Nucleus accumbens (tissue), 56 donors: ENCODE measurements at regions not wholly inside any gene's neighbourhood (a gene's known extent, or its start where the extent isn't known, plus 50 kb on each side); places are given as distances from the start of the nearest gene placed in this dataset.
A peak's percentile ranks its signal among the peaks of the same experiment; 100 is the strongest.

ENCODE experiments used
- DNase-seq, 56 donors: peaks; one replicate each; lab custom pipeline; 2025; lab: John Stamatoyannopoulos, UW

GRCh38 chr3:64971602-64972001 lies 283.8 kb upstream of the ADAMTS9 start:
- DNase-seq = no peak

- DNase-seq = no peak
Measured at GRCh38 chr3:64970634-64971033, 282.8 kb upstream of the ADAMTS9 start.

GRCh38 chr3:64961301-64961700 lies 273.5 kb upstream of the ADAMTS9 start:
- DNase-seq = no peak

- DNase-seq = no peak
Measured at GRCh38 chr3:64958199-64958843, 270.5 kb upstream of the ADAMTS9 start.

GRCh38 chr3:64957408-64958198 lies 269.8 kb upstream of the ADAMTS9 start:
- DNase-seq = no peak

GRCh38 chr3:64956711-64957325 lies 269.0 kb upstream of the ADAMTS9 start:
- DNase-seq = no peak

- DNase-seq = no peak
Measured at GRCh38 chr3:64954995-64955636, 267.3 kb upstream of the ADAMTS9 start.

- DNase-seq = peak in 21 of 56 donors; percentile 0 to 45 (median 11)
Measured at GRCh38 chr3:64945171-64945729, 257.4 kb upstream of the ADAMTS9 start.

- no peak for DNase-seq
Measured at GRCh38 chr3:64943866-64944265, 256.1 kb upstream of the ADAMTS9 start.

- no peak for DNase-seq
Measured at GRCh38 chr3:64940596-64941348, 253.0 kb upstream of the ADAMTS9 start.

- DNase-seq = peak in 1 of 56 donors; percentile 0
Measured at GRCh38 chr3:64939747-64940450, 252.1 kb upstream of the ADAMTS9 start.

GRCh38 chr3:64939309-64939708 lies 251.5 kb upstream of the ADAMTS9 start:
- no peak for DNase-seq

- DNase-seq = no peak
Measured at GRCh38 chr3:64936556-64936955, 248.8 kb upstream of the ADAMTS9 start.

- no peak for DNase-seq
Measured at GRCh38 chr3:64935971-64936370, 248.2 kb upstream of the ADAMTS9 start.

GRCh38 chr3:64932666-64933342 lies 245.0 kb upstream of the ADAMTS9 start:
- no peak for DNase-seq

GRCh38 chr3:64932016-64932518 lies 244.3 kb upstream of the ADAMTS9 start:
- DNase-seq = no peak

GRCh38 chr3:64930891-64931290 lies 243.1 kb upstream of the ADAMTS9 start:
- no peak for DNase-seq

- no peak for DNase-seq
Measured at GRCh38 chr3:64928683-64929082, 240.9 kb upstream of the ADAMTS9 start.

GRCh38 chr3:64927689-64928088 lies 239.9 kb upstream of the ADAMTS9 start:
- DNase-seq = no peak
